ENCODE measurements at regions not wholly inside any gene's neighbourhood (a gene's known extent, or its start where the extent isn't known, plus 50 kb on each side); places are given as distances from the start of the nearest gene placed in this dataset.
"Not testable (repeated sequence)": the region's sequence is repeated elsewhere in the genome, so short reads cannot be mapped to it uniquely, and the experiment has no call there.

- TF ChIP-seq POLR2A (IDR thresholded peaks at IDR 0.05) = no peak
- TF ChIP-seq, protein P1, sequence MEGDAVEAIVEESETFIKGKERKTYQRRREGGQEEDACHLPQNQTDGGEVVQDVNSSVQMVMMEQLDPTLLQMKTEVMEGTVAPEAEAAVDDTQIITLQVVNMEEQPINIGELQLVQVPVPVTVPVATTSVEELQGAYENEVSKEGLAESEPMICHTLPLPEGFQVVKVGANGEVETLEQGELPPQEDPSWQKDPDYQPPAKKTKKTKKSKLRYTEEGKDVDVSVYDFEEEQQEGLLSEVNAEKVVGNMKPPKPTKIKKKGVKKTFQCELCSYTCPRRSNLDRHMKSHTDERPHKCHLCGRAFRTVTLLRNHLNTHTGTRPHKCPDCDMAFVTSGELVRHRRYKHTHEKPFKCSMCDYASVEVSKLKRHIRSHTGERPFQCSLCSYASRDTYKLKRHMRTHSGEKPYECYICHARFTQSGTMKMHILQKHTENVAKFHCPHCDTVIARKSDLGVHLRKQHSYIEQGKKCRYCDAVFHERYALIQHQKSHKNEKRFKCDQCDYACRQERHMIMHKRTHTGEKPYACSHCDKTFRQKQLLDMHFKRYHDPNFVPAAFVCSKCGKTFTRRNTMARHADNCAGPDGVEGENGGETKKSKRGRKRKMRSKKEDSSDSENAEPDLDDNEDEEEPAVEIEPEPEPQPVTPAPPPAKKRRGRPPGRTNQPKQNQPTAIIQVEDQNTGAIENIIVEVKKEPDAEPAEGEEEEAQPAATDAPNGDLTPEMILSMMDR (IDR thresholded peaks at IDR 0.05) = no peak
Observed at GRCh38 chr10:8151086-8151485, 96.6 kb downstream of the GATA3 start.

GRCh38 chr10:8156918-8157317 is 102.4 kb downstream of the GATA3 start:
- H3K27me3 ChIP-seq = no peaks in the 10 kb centered on the region
- H3K4me1 ChIP-seq = no peaks in the 10 kb centered on the region
- TF ChIP-seq POLR2A (IDR thresholded peaks at IDR 0.05) = no peak
- TF ChIP-seq, protein P1 (IDR thresholded peaks at IDR 0.05) = no peak
- DNase-seq = no peak
- H3K9me3 ChIP-seq = no peaks in the 10 kb centered on the region
- H3K36me3 ChIP-seq = no peaks in the 10 kb centered on the region
- no peak overlapping the region for H3K27ac ChIP-seq
- H3K4me3 ChIP-seq = no peak overlapping the region

More at GRCh38 chr10:8151086-8151485, 96.6 kb downstream of the GATA3 start:
- no peak for DNase-seq
- no peaks in the 10 kb centered on the region for H3K4me1 ChIP-seq
- H3K9me3 ChIP-seq = no peaks in the 10 kb centered on the region
- H3K36me3 ChIP-seq = no peaks in the 10 kb centered on the region
- no peak overlapping the region for H3K27ac ChIP-seq
- H3K27me3 ChIP-seq = no peaks in the 10 kb centered on the region
- H3K4me3 ChIP-seq = no peak overlapping the region

GRCh38 chr10:8158193-8159071 is 103.9 kb downstream of the GATA3 start:
- TF ChIP-seq POLR2A (IDR thresholded peaks at IDR 0.05) = no peak
- TF ChIP-seq, protein P1 (IDR thresholded peaks at IDR 0.05) = no peak
- no peak overlapping the region for H3K27ac ChIP-seq
- no peaks in the 10 kb centered on the region for H3K9me3 ChIP-seq
- no peaks in the 10 kb centered on the region for H3K27me3 ChIP-seq
- H3K4me1 ChIP-seq = no peaks in the 10 kb centered on the region
- H3K4me3 ChIP-seq = no peak overlapping the region
- H3K36me3 ChIP-seq = no peaks in the 10 kb centered on the region
- DNase-seq = no peak

DNA sequence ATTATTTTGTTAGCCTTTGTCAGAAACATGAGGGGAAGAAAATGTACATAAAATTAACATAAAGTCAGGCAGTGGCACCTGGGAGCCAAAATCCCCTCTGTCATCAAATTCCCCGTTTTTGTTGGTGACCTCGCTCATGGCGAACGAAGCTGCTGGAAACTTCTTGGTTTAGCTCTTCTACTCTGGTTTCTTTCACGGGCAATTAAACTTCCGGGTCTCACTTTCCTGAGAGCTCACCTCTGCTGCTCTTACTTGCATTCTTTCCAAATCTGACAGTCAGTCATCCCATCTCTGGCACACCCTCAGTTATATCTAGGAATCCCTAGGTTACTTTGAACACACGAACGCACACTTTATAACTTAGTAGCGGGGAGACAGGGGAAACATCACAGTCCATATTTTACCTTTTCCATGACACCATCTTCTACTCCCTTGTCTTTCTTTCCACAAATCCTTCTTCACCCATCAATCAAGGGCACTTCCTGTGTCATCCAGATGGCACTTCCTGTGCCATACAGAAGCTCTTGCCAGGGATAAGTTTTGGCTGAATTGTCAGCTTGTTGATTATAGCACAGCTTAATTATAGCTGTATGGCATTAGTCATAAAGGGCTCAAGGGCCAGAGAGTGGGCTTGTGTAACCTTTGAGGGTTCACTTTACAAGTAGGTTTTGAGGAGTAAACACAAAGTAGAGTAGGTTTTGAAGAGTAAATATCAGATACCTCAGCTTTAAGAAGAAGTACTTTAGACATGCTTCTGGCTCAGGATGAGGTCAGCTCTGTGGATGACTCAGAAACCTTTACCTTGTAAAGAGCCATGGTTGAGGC is 105.1 kb downstream of the GATA3 start:
- H3K27me3 ChIP-seq = no peaks in the 10 kb centered on the region

GRCh38 chr10:8163824-8164223 is 109.3 kb downstream of the GATA3 start:
- Histone ChIP-seq H3K4me1 (no peaks in the 10 kb centered on the region), H3K4me3 (no peak overlapping the region), H3K36me3 (no peaks in the 10 kb centered on the region), H3K27me3 (no peaks in the 10 kb centered on the region), H3K27ac (no peak overlapping the region), H3K9me3 (no peaks in the 10 kb centered on the region)
- TF ChIP-seq POLR2A (IDR thresholded peaks at IDR 0.05) = no peak
- TF ChIP-seq, protein P1 (IDR thresholded peaks at IDR 0.05) = no peak
- DNase-seq = no peak

More for the DNA sequence above, 105.1 kb downstream of the GATA3 start:
- DNase-seq = no peak
- TF ChIP-seq POLR2A (IDR thresholded peaks at IDR 0.05) = no peak
- TF ChIP-seq, protein P1 (IDR thresholded peaks at IDR 0.05) = no peak
- Histone ChIP-seq H3K9me3 (no peaks in the 10 kb centered on the region), H3K4me3 (no peak overlapping the region), H3K27ac (no peak overlapping the region), H3K4me1 (no peaks in the 10 kb centered on the region), H3K36me3 (no peaks in the 10 kb centered on the region)

DNA sequence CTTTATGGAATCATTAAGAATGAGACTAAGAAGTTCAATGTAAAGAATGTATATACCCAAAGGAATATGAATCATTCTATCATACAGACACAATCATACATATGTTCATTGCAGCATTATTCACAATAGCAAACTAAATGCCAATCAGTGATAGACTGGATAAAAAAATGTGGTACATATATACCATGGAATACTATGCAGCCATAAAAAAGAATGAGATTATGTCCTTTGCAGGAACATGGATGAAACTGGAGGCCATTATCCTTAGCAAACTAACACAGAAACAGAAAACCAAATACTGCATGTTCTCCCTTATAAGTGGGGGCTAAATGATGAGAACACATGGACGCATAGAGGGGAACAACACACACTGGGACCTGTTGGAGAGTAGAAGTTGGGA is 110.2 kb downstream of the GATA3 start:
- not testable (repeated sequence) for H3K9me3 ChIP-seq, H3K27ac ChIP-seq, H3K36me3 ChIP-seq, H3K4me3 ChIP-seq, DNase-seq, H3K4me1 ChIP-seq, H3K27me3 ChIP-seq
